ENCODE measurements at regions not wholly inside any gene's neighbourhood (a gene's known extent, or its start where the extent isn't known, plus 50 kb on each side); places are given as distances from the start of the nearest gene placed in this dataset.

GRCh38 chr6:166075925-166076324 lies 91.7 kb downstream of the TBXT start:
- TF ChIP-seq, protein P1, sequence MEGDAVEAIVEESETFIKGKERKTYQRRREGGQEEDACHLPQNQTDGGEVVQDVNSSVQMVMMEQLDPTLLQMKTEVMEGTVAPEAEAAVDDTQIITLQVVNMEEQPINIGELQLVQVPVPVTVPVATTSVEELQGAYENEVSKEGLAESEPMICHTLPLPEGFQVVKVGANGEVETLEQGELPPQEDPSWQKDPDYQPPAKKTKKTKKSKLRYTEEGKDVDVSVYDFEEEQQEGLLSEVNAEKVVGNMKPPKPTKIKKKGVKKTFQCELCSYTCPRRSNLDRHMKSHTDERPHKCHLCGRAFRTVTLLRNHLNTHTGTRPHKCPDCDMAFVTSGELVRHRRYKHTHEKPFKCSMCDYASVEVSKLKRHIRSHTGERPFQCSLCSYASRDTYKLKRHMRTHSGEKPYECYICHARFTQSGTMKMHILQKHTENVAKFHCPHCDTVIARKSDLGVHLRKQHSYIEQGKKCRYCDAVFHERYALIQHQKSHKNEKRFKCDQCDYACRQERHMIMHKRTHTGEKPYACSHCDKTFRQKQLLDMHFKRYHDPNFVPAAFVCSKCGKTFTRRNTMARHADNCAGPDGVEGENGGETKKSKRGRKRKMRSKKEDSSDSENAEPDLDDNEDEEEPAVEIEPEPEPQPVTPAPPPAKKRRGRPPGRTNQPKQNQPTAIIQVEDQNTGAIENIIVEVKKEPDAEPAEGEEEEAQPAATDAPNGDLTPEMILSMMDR (IDR thresholded peaks at IDR 0.05; ENCODE audit: low read depth, low read length) = no peak
- no peak overlapping the region for H3K4me3 ChIP-seq (ENCODE audit: low read depth, low read length)

DNA sequence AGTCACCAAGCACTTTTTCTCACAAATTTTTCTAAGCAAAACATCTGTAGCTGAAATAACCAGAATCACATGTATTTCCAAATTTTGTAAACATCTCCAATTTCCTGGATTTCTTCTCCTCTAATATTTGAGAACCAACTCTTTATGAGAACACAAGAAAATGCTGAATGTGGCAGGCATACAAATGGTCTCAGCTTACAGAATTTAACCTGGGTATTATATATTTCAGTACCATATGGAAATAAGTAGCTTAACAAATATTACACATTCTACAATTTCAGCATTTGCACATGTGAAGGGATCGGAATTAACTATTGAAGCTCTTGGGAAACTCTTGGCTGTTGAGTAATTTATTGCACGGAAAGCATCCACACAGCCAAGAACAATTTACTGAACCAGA lies 92.5 kb downstream of the TBXT start:
- TF ChIP-seq, protein P1 (IDR thresholded peaks at IDR 0.05; ENCODE audit: low read depth, low read length) = no peak
- H3K4me3 ChIP-seq (ENCODE audit: low read depth, low read length) = no peak overlapping the region

- no peak overlapping the region for H3K4me3 ChIP-seq (ENCODE audit: low read depth, low read length)
- TF ChIP-seq, protein P1 (IDR thresholded peaks at IDR 0.05; ENCODE audit: low read depth, low read length) = no peak
These were observed 94.6 kb downstream of the TBXT start for GRCh38 chr6:166073082-166073481.

GRCh38 chr6:166068768-166069167 lies 98.9 kb downstream of the TBXT start:
- H3K4me3 ChIP-seq (ENCODE audit: low read depth, low read length) = no peak overlapping the region
- TF ChIP-seq, protein P1 (IDR thresholded peaks at IDR 0.05; ENCODE audit: low read depth, low read length) = no peak

- H3K4me3 ChIP-seq (ENCODE audit: low read depth, low read length) = no peak overlapping the region
- TF ChIP-seq, protein P1 (IDR thresholded peaks at IDR 0.05; ENCODE audit: low read depth, low read length) = no peak
These were observed 109.4 kb downstream of the TBXT start for GRCh38 chr6:166058064-166058739.

DNA sequence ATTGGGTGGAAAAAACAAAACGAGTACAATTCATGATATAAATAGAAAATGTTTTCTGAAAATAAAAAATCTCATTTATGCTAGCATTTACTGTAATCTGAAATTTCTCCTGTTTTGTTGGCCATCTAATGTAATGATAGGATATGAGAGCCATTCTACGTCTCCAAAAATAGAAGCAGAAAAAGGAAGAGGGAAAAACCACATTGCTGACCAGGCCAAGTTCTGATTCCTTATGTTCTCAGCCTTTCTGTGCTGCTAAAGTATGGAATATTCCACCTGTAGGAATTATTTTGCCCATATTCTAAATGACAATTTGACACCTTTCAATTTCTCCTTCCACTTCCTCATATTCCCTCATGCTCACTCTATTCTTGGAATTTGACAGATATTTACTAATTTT lies 110.2 kb downstream of the TBXT start:
- H3K4me3 ChIP-seq (ENCODE audit: low read depth, low read length) = no peak overlapping the region
- TF ChIP-seq, protein P1 (IDR thresholded peaks at IDR 0.05; ENCODE audit: low read depth, low read length) = no peak

DNA sequence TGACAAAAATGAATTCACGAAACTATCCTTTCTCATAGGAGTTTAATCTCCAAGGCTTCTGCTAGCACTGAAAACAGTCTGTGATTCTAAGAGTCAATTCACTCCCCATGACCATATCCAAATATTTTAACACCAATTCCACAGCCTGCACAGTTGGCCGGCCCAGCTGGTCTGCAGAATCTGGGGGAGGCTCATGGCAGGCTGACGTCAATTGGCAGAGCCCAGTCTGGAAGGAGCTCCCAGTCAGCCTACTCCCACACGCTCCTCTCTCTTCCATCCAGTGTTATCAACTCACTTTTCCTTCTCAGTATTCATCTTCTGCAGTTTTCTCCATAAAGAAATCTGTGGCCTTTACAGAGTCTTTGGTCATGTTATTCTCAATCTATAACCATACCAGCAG lies 111.0 kb downstream of the TBXT start:
- H3K4me3 ChIP-seq (ENCODE audit: low read depth, low read length) = no peak overlapping the region
- TF ChIP-seq, protein P1 (IDR thresholded peaks at IDR 0.05; ENCODE audit: low read depth, low read length) = no peak

Measured in WI38 (cell line).